Testis (tissue), 2 donors: ENCODE measurements at regions not wholly inside any gene's neighbourhood (a gene's known extent, or its start where the extent isn't known, plus 50 kb on each side); places are given as distances from the start of the nearest gene placed in this dataset.

Source experiments
- DNase-seq: peaks from one replicate; pipeline ENCODE4 v3.0.0-alpha.2; 2019
- H3K27ac ChIP-seq, 2 donors: fragments of 200-600 bp; sonication (generic); one replicate each; pipeline ENCODE4 v1.5.1; 2019
- H3K27me3 ChIP-seq: fragments of 200-600 bp; sonication (generic); one replicate; pipeline ENCODE4 v1.5.1; 2019
- H3K36me3 ChIP-seq: fragments of 200-600 bp; sonication (generic); one replicate; pipeline ENCODE4 v1.5.1; 2017; ENCODE audit warnings: low read depth; ENCODE audit errors: missing control alignments
- H3K4me1 ChIP-seq: fragments of 200-600 bp; sonication (generic); one replicate; pipeline ENCODE4 v1.5.1; 2019
- H3K4me3 ChIP-seq, 2 donors: fragments of 200-600 bp; sonication (generic); one replicate each; pipeline ENCODE4 v1.5.1; 2017 to 2019
- H3K9me3 ChIP-seq: fragments of 200-600 bp; sonication (generic); one replicate; pipeline ENCODE4 v1.5.1; 2017
- CTCF ChIP-seq, 3 experiments: fragments of 450-650 bp in 2 of 3; fragments of 200-600 bp in 1 of 3; sonication (generic) in 1 of 3; IDR thresholded peaks; one replicate each; pipeline ENCODE4 v1.5.1; 2016 to 2019; ENCODE audit warnings: antibody characterized with exemption in 3 of 3, mild to moderate bottlenecking in 2 of 3, moderate library complexity in 1 of 3
- POLR2A ChIP-seq: fragments of 450-650 bp; IDR thresholded peaks from one replicate; pipeline ENCODE4 v1.6.1; 2017; ENCODE audit warnings: antibody characterized with exemption, mild to moderate bottlenecking, moderate library complexity
- WGBS, 2 donors: methylation state at CpG; one replicate each; pipeline ENCODE4 v1.1.5; 2018; 5-methylcytosine and 5-hydroxymethylcytosine counted together
- intact Hi-C: fragments of 100-400 bp; cut with DNase I; formaldehyde crosslinking; loops from one replicate; pipeline ENCODE4 v1.15.1; 2023; ENCODE audit warnings: low total_unique reads

GRCh38 chr15:27695726-27696125 is 403.4 kb downstream of the OCA2 start:
- no peak overlapping the region for H3K4me3 ChIP-seq
- intact Hi-C loops, result no loop called here
- no peaks in the 10 kb centered on the region for H3K9me3 ChIP-seq
- H3K27ac ChIP-seq, result no peak overlapping the region
- no peaks in the 10 kb centered on the region for H3K36me3 ChIP-seq
- H3K27me3 ChIP-seq, result no peaks in the 10 kb centered on the region
- DNase-seq, result no peak
- TF ChIP-seq CTCF (IDR thresholded peaks at IDR 0.05), result no peak
- TF ChIP-seq POLR2A, result no peak
- 62 to 66% methylated on average over 2 of the region's 2 CpGs for WGBS, 2 donors
- no peaks in the 10 kb centered on the region for H3K4me1 ChIP-seq

DNA sequence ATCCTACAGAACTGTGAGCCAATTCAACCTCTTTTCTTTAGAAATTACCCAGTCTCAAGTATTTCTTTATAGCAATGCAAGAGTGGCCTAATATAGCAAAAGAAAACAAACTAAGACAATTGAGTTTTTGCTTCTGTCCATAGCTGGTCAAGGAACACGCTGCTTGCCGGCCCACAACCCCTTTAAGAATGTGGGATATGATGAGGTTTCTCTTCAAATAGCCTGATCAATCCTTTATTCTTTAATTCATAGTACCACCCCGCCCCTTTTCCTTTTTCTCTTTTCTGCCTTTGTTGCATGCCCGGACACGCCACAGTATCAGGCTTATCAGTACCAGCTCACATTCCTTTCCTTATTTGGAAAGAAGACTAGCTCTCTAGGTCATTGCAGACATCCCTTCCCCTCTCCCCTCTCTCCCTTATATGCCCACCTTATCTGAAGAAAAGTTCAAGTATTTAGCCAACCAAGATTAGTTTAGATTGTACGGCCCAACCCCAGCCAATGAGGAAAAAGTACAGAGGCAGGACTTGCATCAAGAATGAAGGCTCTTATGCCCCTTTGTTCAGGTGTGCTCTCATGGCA is 404.5 kb downstream of the OCA2 start:
- WGBS, 2 donors, result 63 to 74% methylated on average over 6 of the region's 6 CpGs
- intact Hi-C loops, result no loop called here
- Histone ChIP-seq H3K27me3 (no peaks in the 10 kb centered on the region), H3K4me1 (no peaks in the 10 kb centered on the region), H3K36me3 (no peaks in the 10 kb centered on the region), H3K27ac (no peak overlapping the region), H3K9me3 (no peaks in the 10 kb centered on the region), H3K4me3 (no peak overlapping the region)
- DNase-seq, result no peak
- no peak for TF ChIP-seq CTCF (IDR thresholded peaks at IDR 0.05)
- TF ChIP-seq POLR2A, result no peak

DNA sequence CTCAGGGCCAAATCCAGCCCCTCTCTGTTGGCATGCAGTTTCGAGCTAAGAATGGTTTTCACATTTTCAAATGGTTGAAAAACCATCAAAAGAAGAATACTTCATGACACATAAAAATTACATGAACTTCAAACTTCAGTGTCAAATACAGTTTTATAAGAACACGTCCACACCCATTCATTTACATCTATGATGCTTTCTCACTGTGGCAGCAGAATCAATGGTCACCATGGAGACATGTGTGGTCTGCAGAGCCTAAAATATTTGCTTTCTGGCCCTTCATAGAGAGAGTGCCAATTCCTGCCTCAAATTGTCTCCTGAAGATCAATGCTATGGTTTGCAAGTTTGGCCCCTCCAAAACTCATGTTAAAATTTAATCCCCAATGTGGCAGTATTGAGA is 405.8 kb downstream of the OCA2 start:
- TF ChIP-seq CTCF (IDR thresholded peaks at IDR 0.05) (no peak), POLR2A (no peak)
- intact Hi-C loops, result no loop called here
- no peaks in the 10 kb centered on the region for H3K4me1 ChIP-seq
- no peak for DNase-seq
- H3K27ac ChIP-seq, result no peak overlapping the region
- H3K27me3 ChIP-seq, result no peaks in the 10 kb centered on the region
- no peaks in the 10 kb centered on the region for H3K9me3 ChIP-seq
- no peaks in the 10 kb centered on the region for H3K36me3 ChIP-seq
- WGBS, 2 donors, result 93 to 94% methylated on average over 2 of the region's 2 CpGs
- no peak overlapping the region for H3K4me3 ChIP-seq

GRCh38 chr15:27692438-27692837 is 406.7 kb downstream of the OCA2 start:
- H3K27ac ChIP-seq, result no peak overlapping the region
- TF ChIP-seq POLR2A (no peak), CTCF (IDR thresholded peaks at IDR 0.05) (no peak)
- DNase-seq, result no peak
- H3K4me3 ChIP-seq, result no peak overlapping the region
- no peaks in the 10 kb centered on the region for H3K4me1 ChIP-seq
- no peaks in the 10 kb centered on the region for H3K27me3 ChIP-seq
- no peaks in the 10 kb centered on the region for H3K9me3 ChIP-seq
- H3K36me3 ChIP-seq, result no peaks in the 10 kb centered on the region
- intact Hi-C loops, result no loop called here
- WGBS, 2 donors, result 92 to 100% methylated on average over 5 of the region's 5 CpGs

DNA sequence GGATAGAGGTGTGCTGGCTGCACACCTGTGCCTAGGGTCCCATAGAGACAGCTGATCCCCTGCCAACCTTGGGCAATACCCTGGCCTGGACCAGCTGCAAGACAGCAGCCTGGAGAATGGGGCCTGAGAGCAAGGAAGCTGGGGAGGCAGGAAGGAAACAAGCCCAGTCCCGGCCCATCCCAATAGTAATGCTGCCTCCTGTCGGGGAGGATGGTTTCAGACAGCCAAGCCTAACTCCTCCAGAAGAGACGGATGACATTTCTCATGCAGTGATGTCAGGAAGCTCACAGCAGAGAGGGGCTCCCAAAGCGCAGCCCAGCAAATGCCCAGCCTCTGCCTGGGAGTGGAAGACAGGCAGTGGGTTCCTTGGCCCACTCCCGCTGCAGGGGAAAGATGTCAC is 408.8 kb downstream of the OCA2 start:
- TF ChIP-seq POLR2A (no peak), CTCF (IDR thresholded peaks at IDR 0.05) (no peak)
- H3K4me1 ChIP-seq, result no peaks in the 10 kb centered on the region
- WGBS, 2 donors, result 69 to 87% methylated on average over 4 to 5 of the region's 5 CpGs
- no peak overlapping the region for H3K4me3 ChIP-seq
- H3K27me3 ChIP-seq, result no peaks in the 10 kb centered on the region
- DNase-seq, result no peak
- no peaks in the 10 kb centered on the region for H3K36me3 ChIP-seq
- no peaks in the 10 kb centered on the region for H3K9me3 ChIP-seq
- intact Hi-C loops, result no loop called here
- H3K27ac ChIP-seq, result no peak overlapping the region
